IPS-20b (cell line): ENCODE measurements at regions not wholly inside any gene's neighbourhood (a gene's known extent, or its start where the extent isn't known, plus 50 kb on each side); places are given as distances from the start of the nearest gene placed in this dataset.

Source experiments
- H3K27ac ChIP-seq: one replicate; pipeline ENCODE4 v1.5.1; 2013; ENCODE audit warnings: low read length
- H3K27me3 ChIP-seq: 2 replicates; pipeline ENCODE4 v1.6.1; 2013; ENCODE audit warnings: mild to moderate bottlenecking, low read length, inconsistent platforms; ENCODE audit not compliant: insufficient read depth
- H3K36me3 ChIP-seq: 2 replicates; pipeline ENCODE4 v1.6.1; 2013; ENCODE audit warnings: low read depth, mild to moderate bottlenecking, inconsistent platforms, low read length, moderate library complexity; ENCODE audit not compliant: insufficient read depth
- H3K4me1 ChIP-seq: 2 replicates; pipeline ENCODE4 v1.6.1; 2013; ENCODE audit warnings: mild to moderate bottlenecking, control low read depth, inconsistent platforms, low read length, moderate library complexity; ENCODE audit not compliant: insufficient read depth
- H3K4me3 ChIP-seq: 2 replicates; pipeline ENCODE4 v1.5.1; 2013; ENCODE audit warnings: mild to moderate bottlenecking, low read length, inconsistent platforms
- H3K9ac ChIP-seq: 2 replicates; pipeline ENCODE4 v1.6.1; 2013; ENCODE audit warnings: low read depth, mild to moderate bottlenecking, inconsistent platforms, low read length, moderate library complexity
- H3K9me3 ChIP-seq: 2 replicates; pipeline ENCODE4 v1.6.1; 2013; ENCODE audit warnings: mild to moderate bottlenecking, low read depth, low read length, inconsistent platforms; ENCODE audit not compliant: insufficient read depth

DNA sequence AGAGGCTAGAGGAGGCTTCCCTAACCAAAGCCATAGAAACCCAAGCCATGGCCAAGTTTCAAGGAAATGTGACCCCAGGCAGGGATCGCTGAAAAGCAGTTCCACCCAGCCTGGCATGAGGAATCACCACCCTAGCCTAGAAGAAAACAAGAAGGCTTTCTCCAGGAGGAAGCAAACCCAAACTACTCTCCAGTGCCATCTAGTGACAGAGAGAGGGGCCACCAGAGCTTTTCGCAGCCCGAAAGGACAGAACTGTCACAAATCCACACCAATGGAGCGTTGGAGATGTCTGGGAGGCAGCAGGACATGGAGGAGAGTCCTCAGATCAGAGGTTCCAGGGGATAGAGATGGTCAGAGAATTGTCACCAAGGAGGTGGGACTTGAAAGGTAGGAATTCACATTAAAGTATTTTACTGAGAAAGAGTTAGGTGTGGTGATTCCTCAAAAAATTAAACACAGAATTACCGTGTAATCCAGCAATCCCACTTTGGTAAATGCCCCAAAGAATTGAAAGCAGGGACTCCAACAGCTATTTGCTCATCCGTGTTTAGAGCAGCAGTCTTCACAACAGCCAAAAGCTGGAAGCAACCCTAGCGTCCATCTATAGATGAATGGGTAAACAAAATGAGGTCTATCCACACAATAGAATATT is 67.3 kb upstream of the NUP50 start:
- Histone ChIP-seq H3K9ac (no peak overlapping the region), H3K4me1 (no peaks in the 10 kb centered on the region), H3K4me3 (no peak overlapping the region), H3K9me3 (no peaks in the 10 kb centered on the region), H3K36me3 (no peaks in the 10 kb centered on the region), H3K27ac (no peak overlapping the region), H3K27me3 (no peaks in the 10 kb centered on the region; the same call in 1 of the 2 replicates)

DNA sequence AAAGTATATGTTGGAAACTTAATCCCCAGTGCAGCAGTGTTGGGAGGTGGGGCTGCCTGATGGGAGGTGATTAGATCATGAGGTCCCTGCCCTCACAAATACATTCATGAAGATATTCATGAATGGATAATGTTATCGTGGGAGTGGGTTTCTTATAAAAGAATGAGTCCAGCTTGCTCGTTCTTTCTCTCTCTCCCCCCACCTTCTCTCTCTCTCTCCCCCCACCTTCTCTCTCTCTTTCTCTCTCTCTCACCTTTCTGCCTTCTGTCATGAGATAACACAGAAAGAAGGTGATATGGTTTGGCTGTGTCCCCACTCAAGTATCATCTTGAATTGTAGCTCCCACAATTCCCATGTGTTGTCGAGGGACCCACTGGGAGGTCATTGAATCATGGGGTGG is 66.7 kb upstream of the NUP50 start:
- peaks cover 1% of the 10 kb centered on the region for H3K27me3 ChIP-seq
- no peak overlapping the region for H3K9ac ChIP-seq
- no peaks in the 10 kb centered on the region for H3K4me1 ChIP-seq
- no peaks in the 10 kb centered on the region for H3K9me3 ChIP-seq
- H3K36me3 ChIP-seq = no peaks in the 10 kb centered on the region
- no peak overlapping the region for H3K27ac ChIP-seq
- no peak overlapping the region for H3K4me3 ChIP-seq

DNA sequence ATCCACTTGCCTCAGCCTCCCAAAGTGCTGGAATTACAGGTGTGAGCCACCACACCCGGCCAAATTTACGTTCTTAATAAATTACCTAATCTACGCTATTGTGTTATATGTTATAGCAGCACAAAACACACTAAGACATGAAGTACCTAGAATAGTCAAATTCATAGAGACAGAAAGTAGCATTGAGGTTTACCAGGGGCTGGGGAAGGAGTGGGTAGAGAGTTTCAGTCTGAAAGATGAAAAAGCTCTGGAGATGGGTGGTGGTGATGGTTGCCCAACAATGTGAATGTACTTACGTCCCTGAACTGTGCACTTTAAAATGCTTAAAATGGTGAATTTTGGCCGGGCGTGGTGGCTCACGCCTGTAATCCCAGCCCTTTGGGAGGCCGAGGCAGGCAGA is 65.7 kb upstream of the NUP50 start:
- Histone ChIP-seq H3K27ac (no peak overlapping the region), H3K9ac (no peak overlapping the region), H3K36me3 (no peaks in the 10 kb centered on the region), H3K9me3 (no peaks in the 10 kb centered on the region), H3K4me3 (no peak overlapping the region), H3K27me3 (peaks cover 11% of the 10 kb centered on the region), H3K4me1 (no peaks in the 10 kb centered on the region)

DNA sequence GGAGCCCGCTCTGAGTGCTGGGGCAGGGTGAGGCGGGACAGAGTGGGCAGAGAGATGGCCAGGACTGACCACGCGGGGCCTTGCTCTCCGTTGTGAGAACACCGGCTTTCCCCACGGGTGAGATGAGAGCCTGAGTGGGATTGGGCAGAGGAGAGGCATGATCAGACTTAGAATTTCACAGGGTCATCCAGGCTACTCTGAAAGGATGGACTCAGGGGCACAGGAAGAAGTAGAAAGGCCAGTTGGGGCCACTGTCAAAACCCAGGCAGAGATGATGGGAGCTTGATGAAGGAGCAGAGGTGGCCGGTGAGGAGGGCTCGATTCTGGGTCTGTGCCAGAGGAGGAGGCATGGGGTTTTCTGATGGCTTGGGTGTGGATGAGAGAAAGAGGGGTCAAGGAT is 63.8 kb upstream of the NUP50 start:
- Histone ChIP-seq H3K4me1 (no peaks in the 10 kb centered on the region), H3K27ac (no peak overlapping the region), H3K9ac (no peak overlapping the region), H3K36me3 (no peaks in the 10 kb centered on the region), H3K9me3 (no peaks in the 10 kb centered on the region), H3K27me3 (peaks cover 12% of the 10 kb centered on the region), H3K4me3 (no peak overlapping the region)

DNA sequence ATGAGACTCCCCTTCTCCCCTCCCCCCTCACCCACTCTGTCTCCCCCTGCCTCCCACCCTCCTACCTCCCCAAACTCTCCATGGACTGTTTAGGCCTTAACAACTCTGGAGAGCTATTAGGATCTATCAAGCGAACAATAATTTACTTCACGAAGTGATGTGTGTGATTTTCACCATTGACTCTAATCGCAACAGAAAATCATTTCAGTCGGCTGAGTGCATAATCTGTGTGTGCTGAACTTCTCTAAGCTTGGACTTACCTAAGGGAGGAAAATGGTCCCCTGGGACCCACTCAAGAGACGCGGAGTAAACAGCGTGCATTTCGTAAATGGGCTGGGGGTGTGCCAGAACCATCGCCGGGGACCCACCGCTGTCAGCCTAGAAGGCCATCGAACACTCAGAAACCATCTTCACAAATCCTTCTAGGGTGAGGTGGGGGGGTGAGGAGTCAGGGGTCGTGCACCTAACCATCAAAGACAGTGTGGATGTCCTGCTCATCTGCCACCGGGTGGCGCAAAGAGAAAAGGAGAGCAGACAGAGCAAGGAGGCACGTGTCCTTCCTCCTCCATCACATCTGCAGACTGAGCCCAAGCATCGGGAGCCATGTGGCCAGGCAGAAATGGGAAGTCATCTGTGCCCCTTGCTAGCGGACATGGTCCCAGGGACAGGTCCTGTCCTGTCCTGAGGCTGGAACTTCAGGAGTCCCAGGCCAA is 62.1 kb upstream of the NUP50 start:
- Histone ChIP-seq H3K27me3 (peaks cover 12% of the 10 kb centered on the region), H3K9me3 (no peaks in the 10 kb centered on the region), H3K4me3 (no peak overlapping the region), H3K9ac (no peak overlapping the region), H3K4me1 (no peaks in the 10 kb centered on the region), H3K27ac (no peak overlapping the region), H3K36me3 (no peaks in the 10 kb centered on the region)

DNA sequence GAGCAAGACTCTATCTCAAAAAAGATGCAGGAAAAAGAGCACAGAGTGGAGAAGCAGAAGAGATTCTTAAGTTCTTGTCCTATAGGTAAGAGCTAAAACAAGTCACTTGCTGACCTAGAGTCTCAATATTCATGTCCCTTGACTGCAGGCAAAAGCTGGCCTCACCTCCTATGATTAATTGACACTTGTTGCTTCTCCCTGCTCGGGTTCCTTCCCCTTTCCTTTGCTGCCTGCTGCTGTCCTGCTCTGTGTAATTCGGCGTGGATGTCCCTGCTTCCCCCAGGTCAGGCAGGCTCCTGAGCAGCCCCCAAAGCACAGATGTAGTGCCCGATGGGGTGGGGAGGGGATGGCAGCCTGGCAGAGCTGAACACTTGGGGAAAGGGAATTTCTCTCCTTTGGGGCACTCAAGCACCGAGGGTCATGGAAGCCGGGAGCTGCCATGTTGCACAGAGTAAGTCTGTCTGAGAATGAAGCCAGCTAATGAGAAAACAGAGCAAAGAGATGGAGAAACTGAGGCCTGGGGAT is 60.8 kb upstream of the NUP50 start:
- Histone ChIP-seq H3K27me3 (peaks cover 12% of the 10 kb centered on the region), H3K36me3 (no peaks in the 10 kb centered on the region), H3K4me1 (no peaks in the 10 kb centered on the region), H3K27ac (no peak overlapping the region), H3K4me3 (no peak overlapping the region), H3K9me3 (no peaks in the 10 kb centered on the region), H3K9ac (no peak overlapping the region)

DNA sequence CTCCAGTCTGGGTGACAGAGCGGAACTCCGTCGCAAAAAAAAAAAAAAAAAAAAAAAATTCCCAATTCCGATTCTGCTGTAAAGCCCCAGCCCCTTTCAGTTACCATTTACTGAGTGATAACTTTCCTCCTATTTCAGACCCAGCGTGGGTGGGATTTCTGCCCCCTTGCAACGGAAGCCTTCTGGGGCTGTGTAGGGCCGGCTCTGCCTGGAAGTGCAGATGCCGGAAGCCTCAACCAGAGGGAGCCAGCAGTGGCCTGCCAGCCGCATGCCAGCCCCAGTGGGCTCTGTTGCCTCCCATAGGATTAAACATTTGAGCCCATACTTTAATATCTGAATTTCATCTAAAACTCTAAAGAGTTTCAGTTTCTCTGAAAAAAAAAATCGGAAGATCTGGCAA is 60.0 kb upstream of the NUP50 start:
- Histone ChIP-seq H3K27me3 (peaks cover 12% of the 10 kb centered on the region), H3K4me3 (no peak overlapping the region), H3K9me3 (no peaks in the 10 kb centered on the region), H3K27ac (no peak overlapping the region), H3K4me1 (no peaks in the 10 kb centered on the region), H3K36me3 (no peaks in the 10 kb centered on the region), H3K9ac (no peak overlapping the region)

DNA sequence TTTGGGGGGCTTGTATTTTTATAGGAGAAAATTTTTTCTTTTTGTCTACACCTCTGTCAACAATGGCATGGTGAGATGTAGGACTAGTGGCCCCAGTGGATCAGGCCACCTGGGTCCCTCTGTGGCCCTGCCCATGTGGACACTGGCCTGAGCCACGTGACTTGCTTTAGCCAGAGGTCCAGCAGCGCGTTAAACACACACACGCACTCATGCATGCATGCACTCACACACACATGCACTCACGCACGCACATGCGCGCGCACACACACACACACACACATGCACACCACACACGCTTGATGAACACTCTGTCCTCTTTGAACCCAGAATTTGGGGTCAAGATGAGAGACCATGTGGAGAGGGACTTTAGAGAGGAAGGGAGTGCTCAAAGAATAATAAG is 59.4 kb upstream of the NUP50 start:
- Histone ChIP-seq H3K27ac (no peak overlapping the region), H3K9me3 (no peaks in the 10 kb centered on the region)

DNA sequence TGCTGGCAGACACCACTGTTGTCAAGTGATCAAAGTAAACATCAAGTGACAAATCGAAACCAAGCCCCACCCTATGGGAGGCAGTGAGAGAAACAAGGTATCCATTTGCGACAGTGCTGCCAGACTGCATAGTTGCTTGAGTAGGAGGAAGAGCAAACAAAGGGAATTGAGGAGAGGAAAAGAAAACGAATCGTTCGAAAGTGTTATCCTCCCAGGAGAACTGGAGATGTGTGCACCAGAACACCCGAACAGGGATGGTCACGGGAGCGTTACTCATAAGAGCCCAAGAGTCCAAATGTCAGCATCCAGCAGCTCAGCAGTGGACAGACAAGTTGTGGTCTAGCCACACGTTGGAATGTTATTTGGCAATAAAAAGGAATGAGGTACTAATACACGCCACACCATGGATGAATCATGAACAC is 58.4 kb upstream of the NUP50 start:
- no peak overlapping the region for H3K9ac ChIP-seq

More for the DNA sequence above, 59.4 kb upstream of the NUP50 start:
- no peaks in the 10 kb centered on the region for H3K4me1 ChIP-seq
- H3K4me3 ChIP-seq = no peak overlapping the region
- H3K9ac ChIP-seq = no peak overlapping the region
- H3K27me3 ChIP-seq = peaks cover 12% of the 10 kb centered on the region
- no peaks in the 10 kb centered on the region for H3K36me3 ChIP-seq

DNA sequence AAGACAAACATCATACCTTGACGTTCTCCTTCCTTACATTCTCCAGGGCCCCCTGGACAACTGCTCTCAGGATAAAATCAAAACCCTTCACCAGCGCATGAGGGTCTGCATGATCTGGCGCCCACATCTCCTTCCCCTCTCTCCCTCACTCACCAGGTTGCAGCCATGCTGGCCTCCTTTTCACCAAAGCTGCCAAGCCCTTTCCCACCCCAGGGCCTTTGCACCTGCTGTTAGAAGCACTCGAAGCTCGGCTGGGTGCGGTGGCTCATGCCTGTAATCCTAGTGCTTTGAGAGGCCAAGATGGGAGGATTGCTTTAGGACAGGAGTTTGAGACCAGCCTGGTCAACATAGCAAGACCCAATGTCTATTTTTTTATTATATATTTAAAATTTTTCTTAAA is 56.1 kb upstream of the NUP50 start:
- Histone ChIP-seq H3K4me3 (no peak overlapping the region), H3K36me3 (no peaks in the 10 kb centered on the region), H3K27ac (no peak overlapping the region), H3K9ac (no peak overlapping the region), H3K27me3 (peaks cover 5% of the 10 kb centered on the region; the same call in 1 of the 2 replicates), H3K4me1 (no peaks in the 10 kb centered on the region), H3K9me3 (peaks cover 3% of the 10 kb centered on the region; the same call in 1 of the 2 replicates)

More for the DNA sequence above, 58.4 kb upstream of the NUP50 start:
- Histone ChIP-seq H3K27me3 (peaks cover 12% of the 10 kb centered on the region), H3K36me3 (no peaks in the 10 kb centered on the region), H3K9me3 (no peaks in the 10 kb centered on the region), H3K4me3 (no peak overlapping the region), H3K4me1 (no peaks in the 10 kb centered on the region), H3K27ac (no peak overlapping the region)

DNA sequence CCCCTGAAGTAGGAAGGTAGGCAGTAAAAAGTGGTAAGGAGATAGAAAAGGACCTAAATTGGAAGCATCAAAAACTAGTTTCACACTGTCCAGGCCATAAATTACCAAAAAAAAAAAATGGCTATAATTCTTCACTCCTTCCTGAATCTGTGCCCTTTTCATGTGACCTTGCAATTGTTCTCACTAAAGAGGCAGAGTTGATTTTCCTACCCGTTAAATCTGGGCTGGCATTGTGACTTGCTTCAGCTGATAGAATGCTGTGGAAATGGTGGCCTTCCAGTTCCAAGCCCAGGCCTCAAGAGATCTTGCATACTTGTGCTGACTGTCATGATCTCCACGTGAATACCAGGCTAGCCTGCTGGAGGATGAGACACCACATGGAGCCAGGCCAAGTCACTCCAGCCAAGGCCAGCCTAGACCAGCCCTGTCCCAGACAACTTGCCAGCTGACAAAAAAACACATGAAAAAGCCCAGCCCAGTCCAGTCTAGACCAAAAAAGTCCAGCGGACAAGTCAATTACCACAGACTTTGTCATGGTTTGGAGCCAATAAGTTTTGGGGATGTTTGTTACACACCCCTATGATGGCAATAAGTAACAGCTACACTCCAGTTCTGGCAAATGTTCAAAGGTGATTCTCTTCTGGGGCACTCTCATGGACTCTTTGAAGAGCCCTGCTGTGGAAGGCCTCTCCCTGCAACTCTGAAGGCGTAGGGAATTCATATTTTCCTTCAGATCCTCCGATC is 51.4 kb upstream of the NUP50 start:
- Histone ChIP-seq H3K4me3 (no peak overlapping the region), H3K9me3 (peaks cover 5% of the 10 kb centered on the region; the same call in 1 of the 2 replicates), H3K36me3 (no peaks in the 10 kb centered on the region), H3K9ac (no peak overlapping the region), H3K27ac (no peak overlapping the region), H3K4me1 (no peaks in the 10 kb centered on the region), H3K27me3 (no peaks in the 10 kb centered on the region)
